H1 (cell line): ENCODE measurements at regions not wholly inside any gene's neighbourhood (a gene's known extent, or its start where the extent isn't known, plus 50 kb on each side); places are given as distances from the start of the nearest gene placed in this dataset.

Experiments used
- ATF3 ChIP-seq: IDR thresholded peaks from 2 replicates; pipeline ENCODE4 v1.6.1; 2011; ENCODE audit warnings: low read depth, mild to moderate bottlenecking, low read length; ENCODE audit not compliant: insufficient read depth
- CEBPB ChIP-seq: IDR thresholded peaks from 2 replicates; pipeline ENCODE4 v1.6.1; 2012; ENCODE audit warnings: low read depth, low read length
- CHD7 ChIP-seq: fragments of 300-600 bp; sonication (generic); IDR thresholded peaks from 2 replicates; pipeline ENCODE4 v1.7.1; 2012; ENCODE audit warnings: low read length, moderate library complexity, mild to moderate bottlenecking, inconsistent platforms; ENCODE audit not compliant: insufficient replicate concordance
- EP300 ChIP-seq, 2 experiments: IDR thresholded peaks; 1 replicate in 1 of 2; 2 replicates in 1 of 2; pipeline ENCODE4 v1.6.1; 2011 to 2012; ENCODE audit warnings: low read depth in 2 of 2, low read length in 2 of 2, mild to moderate bottlenecking in 2 of 2, borderline replicate concordance in 1 of 2, inconsistent platforms in 1 of 2, moderate library complexity in 1 of 2
- KDM4A ChIP-seq: IDR thresholded peaks from one replicate; pipeline ENCODE4 v1.7.1; 2012; ENCODE audit warnings: low read depth, mild to moderate bottlenecking, moderate library complexity, low read length, inconsistent platforms; ENCODE audit not compliant: severe bottlenecking
- KDM5A ChIP-seq: fragments of 200-600 bp; IDR thresholded peaks from 2 replicates; pipeline ENCODE4 v1.7.1; 2012; ENCODE audit warnings: mild to moderate bottlenecking, low read length, inconsistent platforms, mixed read lengths
- NANOG ChIP-seq: IDR thresholded peaks from 2 replicates; pipeline ENCODE4 v1.6.1; 2011; ENCODE audit warnings: low read length, low read depth, mild to moderate bottlenecking, inconsistent platforms; ENCODE audit not compliant: insufficient read depth, poor library complexity, severe bottlenecking
- RAD21 ChIP-seq, 2 experiments: IDR thresholded peaks in 1 of 2; conservative IDR thresholded peaks in 1 of 2; 2 replicates each; pipeline ENCODE4 v1.6.1; 2011; ENCODE audit warnings: low read depth in 2 of 2, low read length in 2 of 2, improper control_type of control experiment in 1 of 2, inconsistent platforms in 1 of 2, mild to moderate bottlenecking in 1 of 2, moderate library complexity in 1 of 2
- SIX5 ChIP-seq: IDR thresholded peaks from 2 replicates; pipeline ENCODE4 v1.6.1; 2011; ENCODE audit warnings: mild to moderate bottlenecking, low read depth, low read length

- TF ChIP-seq SIX5 (no peak), KDM5A (no peak), ATF3 (0 out of 2 replicates have a peak, but pooled peaks have one; percentile 3), EP300 (IDR thresholded peaks at IDR 0.05; ENCODE audit: borderline replicate concordance in 1 of 2, low read depth in 2 of 2, low read length in 2 of 2) (no peak), CHD7 (no peak), RAD21 (IDR thresholded peaks at IDR 0.05 in 1 of 2, conservative IDR thresholded peaks at IDR 0.05 in 1 of 2; ENCODE audit: low read depth in 2 of 2, low read length in 2 of 2) (no peak), NANOG (no peak), CEBPB (peak; percentile 97), KDM4A (no peak)
These were observed 74.1 kb upstream of the IRF2BP2 start (continued) for GRCh38 chr1:234683861-234684632.
